Endothelial cell of umbilical vein (primary cell): ENCODE measurements at regions not wholly inside any gene's neighbourhood (a gene's known extent, or its start where the extent isn't known, plus 50 kb on each side); places are given as distances from the start of the nearest gene placed in this dataset.

Experiments
- BruUV-seq: library from RNA; stranded (reverse); fragments of 400-500 nt; replicated peaks from 2 replicates; lab custom pipeline; 2021; lab: Mats Ljungman, UMichigan
- CTCF ChIA-PET: fragments of 300-600, 350-600 bp; sonication (Branson Sonifier 250); formaldehyde crosslinking; loops from one replicate; lab custom pipeline; 2021; ENCODE audit warnings: antibody characterized with exemption, inconsistent platforms; lab: Charles Lee
- POLR2A ChIA-PET: fragments of 300-600, 350-600 bp; sonication (Branson Sonifier 250); formaldehyde crosslinking; loops from one replicate; lab custom pipeline; 2021; ENCODE audit warnings: antibody characterized with exemption, inconsistent platforms; lab: Charles Lee
- DNase-seq: peaks from one replicate; pipeline ENCODE4 v3.0.0-alpha.2; 2011; ENCODE audit warnings: low read depth, low spot score
- FAIRE-seq: peaks from 2 replicates; lab custom pipeline; 2011; peaks lifted over from hg19 to GRCh38; lab: Jason Lieb, UNC
- H2AFZ ChIP-seq: 2 replicates; pipeline ENCODE4 v1.6.0; 2012; ENCODE audit warnings: low read depth, low read length, control low read depth, inconsistent platforms
- H3K27ac ChIP-seq: 2 replicates; pipeline ENCODE4 v1.5.1; 2011; ENCODE audit warnings: low read depth, mild to moderate bottlenecking, control low read depth, low read length, moderate library complexity; ENCODE audit not compliant: insufficient read depth
- H3K27me3 ChIP-seq, 2 experiments: 2 replicates each; pipeline versions ENCODE4 v1.6.0 to v1.6.1; 2011; ENCODE audit warnings: low read length in 2 of 2, mixed read lengths in 1 of 2; ENCODE audit not compliant: control insufficient read depth in 2 of 2, insufficient read depth in 2 of 2
- H3K36me3 ChIP-seq, 2 experiments: 2 replicates in 1 of 2; 3 replicates in 1 of 2; pipeline ENCODE4 v1.5.1; 2011; ENCODE audit warnings: low read length in 2 of 2, mild to moderate bottlenecking in 1 of 2, moderate library complexity in 1 of 2; ENCODE audit not compliant: control insufficient read depth in 2 of 2, insufficient read depth in 2 of 2; ENCODE audit errors: extremely low read depth in 1 of 2
- H3K4me1 ChIP-seq: 3 replicates; pipeline ENCODE4 v1.5.1; 2011; ENCODE audit warnings: mild to moderate bottlenecking, low read length; ENCODE audit not compliant: control insufficient read depth, insufficient read depth; ENCODE audit errors: extremely low read depth
- H3K4me2 ChIP-seq: 2 replicates; pipeline ENCODE4 v1.6.1; 2011; ENCODE audit warnings: low read length, control low read depth, mixed read lengths; ENCODE audit not compliant: insufficient read depth
- H3K4me3 ChIP-seq, 3 experiments: fragments of 200-600 bp in 1 of 3; sonication (generic), shearing (Covaris generic) in 1 of 3; replicated peaks in 1 of 3; 2 replicates each; pipeline ENCODE4 v1.5.1; 2011 to 2016; ENCODE audit warnings: control low read depth in 3 of 3, low read length in 3 of 3, mild to moderate bottlenecking in 2 of 3, inconsistent platforms in 1 of 3, low read depth in 1 of 3, moderate library complexity in 1 of 3; ENCODE audit not compliant: insufficient read depth in 1 of 3
- H3K79me2 ChIP-seq: 2 replicates; pipeline ENCODE4 v1.6.0; 2012; ENCODE audit warnings: low read length, inconsistent platforms; ENCODE audit not compliant: control insufficient read depth, insufficient read depth
- H3K9ac ChIP-seq: replicated peaks from 2 replicates; pipeline ENCODE3; 2011; ENCODE audit warnings: low read length, control low read depth; ENCODE audit not compliant: insufficient read depth; ENCODE audit errors: extremely low read depth
- H3K9me1 ChIP-seq: replicated peaks from 3 replicates; pipeline ENCODE4 v1.6.0; 2011; ENCODE audit warnings: mild to moderate bottlenecking, low read length; ENCODE audit not compliant: control insufficient read depth, insufficient read depth; ENCODE audit errors: extremely low read depth
- H3K9me3 ChIP-seq: replicated peaks from 2 replicates; pipeline ENCODE4 v1.5.1; 2012; ENCODE audit warnings: low read length, inconsistent platforms; ENCODE audit not compliant: control insufficient read depth, insufficient read depth
- H4K20me1 ChIP-seq: replicated peaks from 2 replicates; pipeline ENCODE3; 2011; ENCODE audit warnings: mild to moderate bottlenecking, low read length; ENCODE audit not compliant: control insufficient read depth, insufficient read depth; ENCODE audit errors: extremely low read depth
- CTCF ChIP-seq, 2 donors: IDR thresholded peaks; 1 replicate in 1 of 2; 2 replicates in 1 of 2; pipeline ENCODE4 v1.5.1; 2011; ENCODE audit warnings: low read length in 2 of 2, mild to moderate bottlenecking in 2 of 2, moderate library complexity in 2 of 2, control low read depth in 1 of 2, inconsistent platforms in 1 of 2, low read depth in 1 of 2; ENCODE audit not compliant: insufficient read depth in 1 of 2; ENCODE audit errors: extremely low read depth in 1 of 2
- EZH2 ChIP-seq: IDR thresholded peaks from 2 replicates; pipeline ENCODE4 v1.6.1; 2012; ENCODE audit warnings: borderline replicate concordance, low read depth, mild to moderate bottlenecking, moderate library complexity, low read length, inconsistent platforms; ENCODE audit not compliant: severe bottlenecking
- FOS ChIP-seq: IDR thresholded peaks from 2 replicates; pipeline ENCODE4 v1.6.1; 2011; ENCODE audit warnings: mild to moderate bottlenecking, low read length, moderate library complexity, borderline replicate concordance; ENCODE audit not compliant: insufficient read depth
- GATA2 ChIP-seq: IDR thresholded peaks from 2 replicates; pipeline ENCODE4 v1.7.0; 2011; ENCODE audit warnings: low read depth, mild to moderate bottlenecking, moderate library complexity, mixed read lengths, low read length; ENCODE audit not compliant: insufficient read length, insufficient read depth
- JUN ChIP-seq: IDR thresholded peaks from 2 replicates; pipeline ENCODE4 v1.6.1; 2011; ENCODE audit warnings: borderline replicate concordance, low read depth; ENCODE audit not compliant: insufficient read length, insufficient read depth
- MAX ChIP-seq: IDR thresholded peaks from 2 replicates; pipeline ENCODE4 v1.6.1; 2011; ENCODE audit not compliant: insufficient read depth, insufficient read length
- MYC ChIP-seq: IDR thresholded peaks from one replicate; pipeline ENCODE4 v1.6.1; 2011; ENCODE audit warnings: mild to moderate bottlenecking, low read depth, low read length
- POLR2A ChIP-seq: IDR thresholded peaks from 2 replicates; pipeline ENCODE4 v1.6.1; 2012; ENCODE audit warnings: low read depth, mild to moderate bottlenecking, control low read depth, low read length
- POLR2AphosphoS5 ChIP-seq: IDR thresholded peaks from 2 replicates; pipeline ENCODE4 v1.6.1; 2012; ENCODE audit warnings: low read depth, mild to moderate bottlenecking, control low read depth, low read length, moderate library complexity; ENCODE audit not compliant: insufficient read depth
- dilution Hi-C: fragments of 300-500 bp; cut with MboI; formaldehyde crosslinking; loops from one replicate; pipeline ENCODE4 v1.15.0; 2019; ENCODE audit warnings: low sequenced_read_pairs; ENCODE audit not compliant: extremely low pct_ligation_motif_present
- intact Hi-C: fragments of 100-400 bp; cut with micrococcal nuclease; formaldehyde crosslinking; loops from one replicate; pipeline ENCODE4 v1.10.0; 2022

- H3K36me3 ChIP-seq: no peaks in the 10 kb centered on the region
- POLR2A ChIA-PET: no interaction called here
- BruUV-seq: no TSS peak
- no peak overlapping the region for H2AFZ ChIP-seq
- DNase-seq (no peak), FAIRE-seq (no peak)
- H3K4me2 ChIP-seq: no peak overlapping the region
- CTCF ChIA-PET: interaction anchor here (0.7 to 1.4 kb wide), 2 partner anchors 23 to 279 kb away, joined by 3 to 4 read pairs; no protein-coding TSS in a partner anchor
- H3K27ac ChIP-seq: no peak overlapping the region
- no peaks in the 10 kb centered on the region for H4K20me1 ChIP-seq
- no peaks in the 10 kb centered on the region for H3K9me1 ChIP-seq
- dilution Hi-C loops: no loop called here
- no peak overlapping the region for H3K4me3 ChIP-seq
- H3K9ac ChIP-seq: no peak overlapping the region
- H3K9me3 ChIP-seq: no peaks in the 10 kb centered on the region
- H3K4me1 ChIP-seq: peaks cover 16% of the 10 kb centered on the region
- TF ChIP-seq FOS (no peak), EZH2 (no peak), POLR2A (no peak), MAX (no peak), GATA2 (no peak), POLR2AphosphoS5 (no peak), JUN (no peak), MYC (no peak), CTCF (IDR thresholded peaks at IDR 0.05; ENCODE audit: extremely low read depth in 1 of 2, insufficient read depth in 1 of 2, low read depth in 1 of 2, low read length in 2 of 2) (no peak)
- no peaks in the 10 kb centered on the region for H3K27me3 ChIP-seq
- no peaks in the 10 kb centered on the region for H3K79me2 ChIP-seq
- intact Hi-C loops: no loop called here
Observed at GRCh38 chr12:80045594-80045993, 53.7 kb upstream of the OTOGL start.
